Cerebellar nuclear complex (tissue), 1 donor: ENCODE measurements at regions not wholly inside any gene's neighbourhood (a gene's known extent, or its start where the extent isn't known, plus 50 kb on each side); places are given as distances from the start of the nearest gene placed in this dataset.

Experiments used
- DNase-seq, 2 experiments: peaks; one replicate each; lab custom pipeline; 2025; lab: John Stamatoyannopoulos, UW

GRCh38 chr15:36265422-36265821, 314.0 kb upstream of the CDIN1 start:
- DNase-seq, result no peak

- no peak for DNase-seq
These were observed 308.4 kb upstream of the CDIN1 start for GRCh38 chr15:36271048-36271447.

- DNase-seq, result no peak
These were observed 303.8 kb upstream of the CDIN1 start for GRCh38 chr15:36275656-36276055.

GRCh38 chr15:36278219-36278618, 301.2 kb upstream of the CDIN1 start:
- no peak for DNase-seq

- no peak for DNase-seq
These were observed 296.6 kb upstream of the CDIN1 start for GRCh38 chr15:36282821-36283220.

GRCh38 chr15:36284911-36285310, 294.5 kb upstream of the CDIN1 start:
- no peak for DNase-seq

- no peak for DNase-seq
These were observed 287.9 kb upstream of the CDIN1 start for GRCh38 chr15:36291501-36291900.

GRCh38 chr15:36294359-36294758, 285.1 kb upstream of the CDIN1 start:
- DNase-seq, result no peak

GRCh38 chr15:36301947-36302346, 277.5 kb upstream of the CDIN1 start:
- no peak for DNase-seq

GRCh38 chr15:36313021-36313420, 266.4 kb upstream of the CDIN1 start:
- DNase-seq, result no peak

GRCh38 chr15:36313736-36314280, 265.6 kb upstream of the CDIN1 start:
- no peak for DNase-seq

GRCh38 chr15:36315649-36316048, 263.8 kb upstream of the CDIN1 start:
- no peak for DNase-seq

GRCh38 chr15:36323615-36324014, 255.8 kb upstream of the CDIN1 start:
- DNase-seq, result no peak

GRCh38 chr15:36325206-36325605, 254.2 kb upstream of the CDIN1 start:
- DNase-seq, result no peak

- DNase-seq, result no peak
These were observed 249.8 kb upstream of the CDIN1 start for GRCh38 chr15:36329592-36329991.

GRCh38 chr15:36330598-36330997, 248.8 kb upstream of the CDIN1 start:
- no peak for DNase-seq

GRCh38 chr15:36331531-36332275, 247.7 kb upstream of the CDIN1 start:
- no peak for DNase-seq

- DNase-seq, result no peak
These were observed 247.1 kb upstream of the CDIN1 start for GRCh38 chr15:36332301-36332700.

- no peak for DNase-seq
These were observed 246.5 kb upstream of the CDIN1 start for GRCh38 chr15:36332896-36333295.

- DNase-seq, result no peak
These were observed 245.4 kb upstream of the CDIN1 start for GRCh38 chr15:36334059-36334458.

- no peak for DNase-seq
These were observed 244.2 kb upstream of the CDIN1 start for GRCh38 chr15:36335224-36335623.

- no peak for DNase-seq
These were observed 243.8 kb upstream of the CDIN1 start for GRCh38 chr15:36335659-36336058.

- no peak for DNase-seq
These were observed 234.5 kb upstream of the CDIN1 start for GRCh38 chr15:36344887-36345286.

GRCh38 chr15:36347272-36347858, 232.1 kb upstream of the CDIN1 start:
- DNase-seq, result no peak
